Ishikawa (cell line): ENCODE measurements at regions not wholly inside any gene's neighbourhood (a gene's known extent, or its start where the extent isn't known, plus 50 kb on each side); places are given as distances from the start of the nearest gene placed in this dataset.

Experiments
- CEBPB ChIP-seq: IDR thresholded peaks from 2 replicates; pipeline ENCODE4 v1.6.1; 2012
- EGR1 ChIP-seq: IDR thresholded peaks from 2 replicates; pipeline ENCODE4 v1.6.1; 2012
- EP300 ChIP-seq: IDR thresholded peaks from 2 replicates; pipeline ENCODE4 v1.6.1; 2012; ENCODE audit warnings: borderline replicate concordance
- FOXM1 ChIP-seq: IDR thresholded peaks from 2 replicates; pipeline ENCODE4 v1.6.1; 2012; ENCODE audit warnings: low read depth, borderline replicate concordance
- NFIC ChIP-seq: IDR thresholded peaks from 2 replicates; pipeline ENCODE4 v1.6.1; 2012
- TAF1 ChIP-seq: IDR thresholded peaks from 2 replicates; pipeline ENCODE4 v1.6.1; 2012; ENCODE audit warnings: low read depth, mild to moderate bottlenecking
- TCF12 ChIP-seq: IDR thresholded peaks from 2 replicates; pipeline ENCODE4 v1.6.1; 2012; ENCODE audit warnings: low read depth
- YY1 ChIP-seq: IDR thresholded peaks from 2 replicates; pipeline ENCODE4 v1.6.1; 2012; ENCODE audit warnings: low read depth
- TF ChIP-seq, protein P1 (sequence below): IDR thresholded peaks from 2 replicates; pipeline ENCODE4 v1.6.1; 2012; ENCODE audit warnings: low read depth, mild to moderate bottlenecking

DNA sequence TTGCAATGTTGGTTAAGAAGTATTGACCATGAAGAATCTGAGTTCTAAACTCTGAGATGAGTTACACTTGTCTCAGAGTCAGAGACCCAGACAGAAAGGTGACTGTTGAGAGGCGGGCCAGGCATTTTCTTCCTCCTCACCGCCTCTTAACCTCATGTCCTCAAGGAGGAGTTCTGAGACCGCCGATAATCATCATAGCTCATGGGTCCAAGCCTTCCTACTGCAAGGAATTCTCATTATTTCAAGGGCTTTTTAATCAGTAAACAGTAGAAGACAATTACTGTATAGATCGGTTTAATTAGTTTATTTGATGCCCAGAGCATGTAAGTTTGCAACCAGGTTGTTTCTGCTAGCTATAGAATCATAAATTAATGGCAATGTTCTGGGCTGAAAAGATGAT is 382.4 kb upstream of the MMS22L start:
- TF ChIP-seq NFIC (no peak), EGR1 (no peak), TCF12 (no peak), TAF1 (no peak), EP300 (no peak), YY1 (no peak), CEBPB (no peak), FOXM1 (no peak)
- TF ChIP-seq, protein P1, sequence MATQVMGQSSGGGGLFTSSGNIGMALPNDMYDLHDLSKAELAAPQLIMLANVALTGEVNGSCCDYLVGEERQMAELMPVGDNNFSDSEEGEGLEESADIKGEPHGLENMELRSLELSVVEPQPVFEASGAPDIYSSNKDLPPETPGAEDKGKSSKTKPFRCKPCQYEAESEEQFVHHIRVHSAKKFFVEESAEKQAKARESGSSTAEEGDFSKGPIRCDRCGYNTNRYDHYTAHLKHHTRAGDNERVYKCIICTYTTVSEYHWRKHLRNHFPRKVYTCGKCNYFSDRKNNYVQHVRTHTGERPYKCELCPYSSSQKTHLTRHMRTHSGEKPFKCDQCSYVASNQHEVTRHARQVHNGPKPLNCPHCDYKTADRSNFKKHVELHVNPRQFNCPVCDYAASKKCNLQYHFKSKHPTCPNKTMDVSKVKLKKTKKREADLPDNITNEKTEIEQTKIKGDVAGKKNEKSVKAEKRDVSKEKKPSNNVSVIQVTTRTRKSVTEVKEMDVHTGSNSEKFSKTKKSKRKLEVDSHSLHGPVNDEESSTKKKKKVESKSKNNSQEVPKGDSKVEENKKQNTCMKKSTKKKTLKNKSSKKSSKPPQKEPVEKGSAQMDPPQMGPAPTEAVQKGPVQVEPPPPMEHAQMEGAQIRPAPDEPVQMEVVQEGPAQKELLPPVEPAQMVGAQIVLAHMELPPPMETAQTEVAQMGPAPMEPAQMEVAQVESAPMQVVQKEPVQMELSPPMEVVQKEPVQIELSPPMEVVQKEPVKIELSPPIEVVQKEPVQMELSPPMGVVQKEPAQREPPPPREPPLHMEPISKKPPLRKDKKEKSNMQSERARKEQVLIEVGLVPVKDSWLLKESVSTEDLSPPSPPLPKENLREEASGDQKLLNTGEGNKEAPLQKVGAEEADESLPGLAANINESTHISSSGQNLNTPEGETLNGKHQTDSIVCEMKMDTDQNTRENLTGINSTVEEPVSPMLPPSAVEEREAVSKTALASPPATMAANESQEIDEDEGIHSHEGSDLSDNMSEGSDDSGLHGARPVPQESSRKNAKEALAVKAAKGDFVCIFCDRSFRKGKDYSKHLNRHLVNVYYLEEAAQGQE, result no peak
